ENCODE measurements at regions not wholly inside any gene's neighbourhood (a gene's known extent, or its start where the extent isn't known, plus 50 kb on each side); places are given as distances from the start of the nearest gene placed in this dataset.

DNA sequence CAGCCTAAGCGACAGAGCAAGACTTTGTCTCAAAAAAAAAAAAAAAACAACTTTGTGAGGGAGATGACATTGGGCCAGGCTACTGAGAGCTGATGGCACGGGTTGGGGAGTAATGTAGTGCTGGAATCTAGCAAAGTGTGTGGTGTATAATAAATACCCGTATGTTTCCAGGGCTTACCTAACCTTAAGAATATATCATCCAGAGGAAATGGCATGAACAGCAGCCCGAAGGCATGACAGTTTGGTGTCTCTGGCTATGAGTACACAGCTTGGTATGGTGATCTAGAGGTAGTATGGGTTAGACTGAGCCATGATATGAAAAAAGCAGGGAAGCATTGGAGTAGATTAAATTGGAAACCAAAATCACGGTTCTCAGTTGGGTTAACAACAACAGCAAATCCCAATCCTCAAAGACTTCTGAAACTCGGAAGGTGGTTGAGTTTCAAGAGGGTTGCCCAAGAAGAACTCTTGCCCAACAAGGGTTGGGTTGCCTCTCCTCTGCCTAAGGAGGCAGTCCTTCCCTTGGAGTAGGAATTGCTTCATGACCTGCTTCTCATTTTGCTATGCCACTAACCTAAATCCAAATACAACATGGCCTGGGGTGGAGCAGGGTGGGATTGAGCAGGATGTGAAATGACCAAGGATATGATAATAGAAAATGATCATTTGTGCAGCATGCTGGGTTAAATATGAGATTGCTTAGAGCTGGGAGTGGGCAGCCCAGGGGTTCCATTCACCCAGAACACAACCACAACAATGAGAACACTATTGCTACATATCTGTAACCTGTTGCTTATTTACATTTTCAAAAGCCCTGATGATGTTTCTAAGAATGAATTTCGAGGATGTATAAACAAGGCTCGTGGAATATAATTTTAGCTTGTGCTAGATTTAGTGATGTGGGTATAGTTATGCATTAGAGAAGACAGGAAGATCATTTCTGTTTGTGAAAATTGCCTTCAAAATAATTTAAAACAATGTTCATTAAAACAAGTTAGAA is 64.6 kb upstream of the ZFR start:
- Histone ChIP-seq H3K4me3 (ENCODE audit: insufficient read depth, low read depth, low read length) (no peak overlapping the region), H3K4me1 (ENCODE audit: insufficient read depth, low read length) (peaks cover 44% of the 10 kb centered on the region), H3K36me3 (ENCODE audit: insufficient read depth, low read length) (no peaks in the 10 kb centered on the region), H3K27ac (ENCODE audit: low read depth, low read length) (no peak overlapping the region), H3K4me2 (ENCODE audit: low read length) (peak overlapping the region; percentile 72), H3K27me3 (ENCODE audit: insufficient read depth, low read length) (no peaks in the 10 kb centered on the region), H3K79me2 (ENCODE audit: insufficient read depth, low read length) (no peaks in the 10 kb centered on the region), H2AFZ (ENCODE audit: low read depth, low read length) (no peak overlapping the region), H3K9ac (ENCODE audit: low read length) (no peak overlapping the region), H4K20me1 (ENCODE audit: insufficient read depth, low read length) (no peaks in the 10 kb centered on the region), H3K9me3 (ENCODE audit: insufficient read depth, low read depth, low read length) (no peaks in the 10 kb centered on the region)
- no peaks in the 10 kb centered on the region for H3K9me3 Mint-ChIP-seq (ENCODE audit: unreplicated experiment)
- H3K36me3 Mint-ChIP-seq (ENCODE audit: low read depth, unreplicated experiment) = no peaks in the 10 kb centered on the region
- FAIRE-seq (no peak), DNase-seq (ENCODE audit: low read depth) (no peak)
- peaks cover 12% of the 10 kb centered on the region for H3K4me1 Mint-ChIP-seq (ENCODE audit: low read depth, unreplicated experiment)
- H3K4me3 Mint-ChIP-seq (ENCODE audit: unreplicated experiment) = no peak overlapping the region
- H3K27ac Mint-ChIP-seq (ENCODE audit: unreplicated experiment) = no peak overlapping the region
- H3K27me3 Mint-ChIP-seq (ENCODE audit: low read depth, unreplicated experiment) = peaks cover 6% of the 10 kb centered on the region
- no peak for TF ChIP-seq EZH2 (IDR thresholded peaks at IDR 0.05; ENCODE audit: insufficient read depth, low read length)
- TF ChIP-seq, protein P1, sequence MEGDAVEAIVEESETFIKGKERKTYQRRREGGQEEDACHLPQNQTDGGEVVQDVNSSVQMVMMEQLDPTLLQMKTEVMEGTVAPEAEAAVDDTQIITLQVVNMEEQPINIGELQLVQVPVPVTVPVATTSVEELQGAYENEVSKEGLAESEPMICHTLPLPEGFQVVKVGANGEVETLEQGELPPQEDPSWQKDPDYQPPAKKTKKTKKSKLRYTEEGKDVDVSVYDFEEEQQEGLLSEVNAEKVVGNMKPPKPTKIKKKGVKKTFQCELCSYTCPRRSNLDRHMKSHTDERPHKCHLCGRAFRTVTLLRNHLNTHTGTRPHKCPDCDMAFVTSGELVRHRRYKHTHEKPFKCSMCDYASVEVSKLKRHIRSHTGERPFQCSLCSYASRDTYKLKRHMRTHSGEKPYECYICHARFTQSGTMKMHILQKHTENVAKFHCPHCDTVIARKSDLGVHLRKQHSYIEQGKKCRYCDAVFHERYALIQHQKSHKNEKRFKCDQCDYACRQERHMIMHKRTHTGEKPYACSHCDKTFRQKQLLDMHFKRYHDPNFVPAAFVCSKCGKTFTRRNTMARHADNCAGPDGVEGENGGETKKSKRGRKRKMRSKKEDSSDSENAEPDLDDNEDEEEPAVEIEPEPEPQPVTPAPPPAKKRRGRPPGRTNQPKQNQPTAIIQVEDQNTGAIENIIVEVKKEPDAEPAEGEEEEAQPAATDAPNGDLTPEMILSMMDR (IDR thresholded peaks at IDR 0.05; ENCODE audit: insufficient read depth, low read depth, low read length) = no peak

DNA sequence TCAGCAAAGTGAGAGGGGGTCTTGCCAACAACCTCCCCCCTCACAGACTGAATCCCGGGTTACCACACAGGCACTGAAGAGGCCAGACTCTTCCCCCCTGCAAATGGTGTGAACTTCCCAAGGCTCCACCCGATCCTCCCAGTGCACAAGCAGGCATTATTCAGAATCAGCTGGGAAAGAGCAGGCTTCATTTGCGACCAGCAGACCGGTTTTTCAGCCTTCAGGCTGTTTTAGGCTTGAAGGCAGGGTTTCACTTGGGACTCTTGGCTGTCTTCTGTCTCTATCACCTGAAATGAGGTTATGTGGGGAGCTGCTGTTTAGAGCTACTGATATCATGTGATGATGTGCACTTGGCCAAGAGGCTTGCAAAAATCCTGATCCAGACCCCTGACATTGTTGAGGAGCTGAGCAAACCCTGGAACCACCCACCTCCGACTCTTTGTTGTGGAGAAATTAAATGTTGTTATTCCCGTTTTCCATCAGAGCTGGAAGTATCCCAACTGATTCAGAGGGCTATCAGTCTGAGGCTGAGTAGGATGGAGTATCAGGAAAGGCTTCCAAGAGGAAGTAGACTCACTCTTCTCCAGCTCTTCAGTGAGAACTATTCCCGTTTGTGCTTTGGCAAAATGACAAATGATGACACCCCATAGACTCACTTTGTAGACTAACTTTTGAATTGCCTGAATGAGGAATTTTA is 63.3 kb upstream of the ZFR start:
- TF ChIP-seq EZH2 (IDR thresholded peaks at IDR 0.05; ENCODE audit: insufficient read depth, low read length) = no peak
- TF ChIP-seq, protein P1 (IDR thresholded peaks at IDR 0.05; ENCODE audit: insufficient read depth, low read depth, low read length) = no peak
- Histone ChIP-seq H4K20me1 (ENCODE audit: insufficient read depth, low read length) (no peaks in the 10 kb centered on the region), H3K9me3 (ENCODE audit: insufficient read depth, low read depth, low read length) (no peaks in the 10 kb centered on the region), H3K27ac (ENCODE audit: low read depth, low read length) (peak overlapping the region; percentile 66), H3K4me2 (ENCODE audit: low read length) (peak overlapping the region; percentile 72), H3K4me3 (ENCODE audit: insufficient read depth, low read depth, low read length) (no peak overlapping the region), H2AFZ (ENCODE audit: low read depth, low read length) (peak overlapping the region; percentile 7), H3K27me3 (ENCODE audit: insufficient read depth, low read length) (no peaks in the 10 kb centered on the region), H3K79me2 (ENCODE audit: insufficient read depth, low read length) (no peaks in the 10 kb centered on the region), H3K4me1 (ENCODE audit: insufficient read depth, low read length) (peaks cover 44% of the 10 kb centered on the region), H3K36me3 (ENCODE audit: insufficient read depth, low read length) (no peaks in the 10 kb centered on the region), H3K9ac (ENCODE audit: low read length) (peak overlapping the region; percentile 36)
- no peaks in the 10 kb centered on the region for H3K9me3 Mint-ChIP-seq (ENCODE audit: unreplicated experiment)
- no peak overlapping the region for H3K4me3 Mint-ChIP-seq (ENCODE audit: unreplicated experiment)
- FAIRE-seq (peak; percentile 81), DNase-seq (ENCODE audit: low read depth) (peak; percentile 93)
- no peak overlapping the region for H3K27ac Mint-ChIP-seq (ENCODE audit: unreplicated experiment)
- no peaks in the 10 kb centered on the region for H3K36me3 Mint-ChIP-seq (ENCODE audit: low read depth, unreplicated experiment)
- H3K27me3 Mint-ChIP-seq (ENCODE audit: low read depth, unreplicated experiment) = peaks cover 8% of the 10 kb centered on the region
- peaks cover 12% of the 10 kb centered on the region for H3K4me1 Mint-ChIP-seq (ENCODE audit: low read depth, unreplicated experiment)

All from astrocyte (in vitro differentiated cells and primary cell).